ENCODE measurements at regions not wholly inside any gene's neighbourhood (a gene's known extent, or its start where the extent isn't known, plus 50 kb on each side); places are given as distances from the start of the nearest gene placed in this dataset.

- TF ChIP-seq CTCF (IDR thresholded peaks at IDR 0.05), result no peak
- no peak for TF ChIP-seq ZNF302 (CRISPR knock-in tag; IDR thresholded peaks at IDR 0.05)
- no peak for TF ChIP-seq HMGXB4 (CRISPR knock-in tag; IDR thresholded peaks at IDR 0.05; ENCODE audit: borderline replicate concordance)
These were observed 631.0 kb upstream of the ALCAM start (continued) for GRCh38 chr3:104735691-104736090.

GRCh38 chr3:104738271-104738670 is 628.4 kb upstream of the ALCAM start:
- Histone ChIP-seq H3K9me3 (no peaks in the 10 kb centered on the region), H3K4me1 (no peaks in the 10 kb centered on the region), H3K4me2 (no peak overlapping the region), H3K4me3 (no peak overlapping the region), H3K27ac (no peak overlapping the region)
- FAIRE-seq (no peak), ATAC-seq (no peak), DNase-seq (ENCODE audit: low read depth in 1 of 2, low spot score in 1 of 2) (no peak)
- TF ChIP-seq EHMT2 (IDR thresholded peaks at IDR 0.05; ENCODE audit: low read depth) (no peak), SMC3 (IDR thresholded peaks at IDR 0.05) (no peak), CTCF (IDR thresholded peaks at IDR 0.05) (no peak), CEBPB (IDR thresholded peaks at IDR 0.05) (no peak), RAD21 (conservative IDR thresholded peaks at IDR 0.05 in 1 of 2, IDR thresholded peaks at IDR 0.05 in 1 of 2) (no peak), HDAC2 (IDR thresholded peaks at IDR 0.05) (no peak), MAZ (IDR thresholded peaks at IDR 0.05; ENCODE audit: borderline replicate concordance, low read depth, low read length) (no peak), ESRRA (IDR thresholded peaks at IDR 0.05; ENCODE audit: borderline replicate concordance, low read length) (no peak), ATOH8 (CRISPR knock-in tag; IDR thresholded peaks at IDR 0.05; ENCODE audit: low read depth) (no peak), EHF (CRISPR knock-in tag; IDR thresholded peaks at IDR 0.05) (no peak), HOXB5 (CRISPR knock-in tag; IDR thresholded peaks at IDR 0.05) (no peak), FOSB (CRISPR knock-in tag; IDR thresholded peaks at IDR 0.05) (no peak), ZC3H11A (IDR thresholded peaks at IDR 0.05) (no peak), RNF2 (IDR thresholded peaks at IDR 0.05; ENCODE audit: borderline replicate concordance, low read depth) (no peak), GATA3 (IDR thresholded peaks at IDR 0.05; ENCODE audit: borderline replicate concordance) (no peak), JUN (IDR thresholded peaks at IDR 0.05) (no peak), E2F6 (IDR thresholded peaks at IDR 0.05; ENCODE audit: borderline replicate concordance, low read depth) (no peak)
- ChIA-PET POLR2A (no interaction called here), CTCF (no interaction called here)
- WGBS (ENCODE audit: missing lambda C conversion rate), result 53% methylated on average over 2 of the region's 2 CpGs

Data from A549 (cell line).